Psoas muscle (tissue), 7 donors: ENCODE measurements at regions not wholly inside any gene's neighbourhood (a gene's known extent, or its start where the extent isn't known, plus 50 kb on each side); places are given as distances from the start of the nearest gene placed in this dataset.
"Not testable (repeated sequence)": the region's sequence is repeated elsewhere in the genome, so short reads cannot be mapped to it uniquely, and the experiment has no call there.

Source experiments
- ATAC-seq, 4 donors: fragments of 200-7000 bp; cut with Tn5 transposase; one replicate each; pipeline ENCODE4 v1.9.1; 2020; ENCODE audit warnings: moderate library complexity in 3 of 4, mild to moderate bottlenecking in 2 of 4
- DNase-seq, 2 donors: peaks; one replicate each; pipeline ENCODE4 v3.0.0-alpha.2; 2020
- H3K27ac ChIP-seq: fragments of 200-600 bp; one replicate; pipeline ENCODE4 v1.8.0; 2022
- H3K27me3 ChIP-seq, 3 donors: fragments of 200-600 bp in 1 of 3; one replicate each; pipeline versions ENCODE4 v1.6.1 to v1.8.0; 2013 to 2022; ENCODE audit warnings: low read length in 2 of 3, mild to moderate bottlenecking in 2 of 3, moderate library complexity in 1 of 3; ENCODE audit not compliant: insufficient read depth in 3 of 3
- H3K36me3 ChIP-seq, 2 donors: fragments of 200-600 bp in 1 of 2; one replicate each; pipeline versions ENCODE4 v1.6.1 to v1.8.0; 2013 to 2022; ENCODE audit warnings: low read depth in 1 of 2, mild to moderate bottlenecking in 1 of 2, moderate library complexity in 1 of 2; ENCODE audit not compliant: insufficient read depth in 1 of 2
- H3K4me1 ChIP-seq: fragments of 200-600 bp; one replicate; pipeline ENCODE4 v1.8.0; 2022
- H3K4me3 ChIP-seq: fragments of 200-600 bp; one replicate; pipeline ENCODE4 v1.8.0; 2022; ENCODE audit warnings: mild to moderate bottlenecking
- H3K9me3 ChIP-seq: fragments of 200-600 bp; one replicate; pipeline ENCODE4 v1.8.0; 2022
- WGBS, 3 donors: extraction: QIAGEN DNeasy Blood & Tissue Kit; methylation state at CpG; one replicate each; pipeline versions ENCODE4 v1.1.6 to v1.1.7; 2013; 5-methylcytosine and 5-hydroxymethylcytosine counted together
- intact Hi-C, 2 donors: fragments of 100-400 bp; cut with DNase I; formaldehyde crosslinking; loops; one replicate each; pipeline versions ENCODE4 v1.11.0 to v1.14.2; 2022
- TF ChIP-seq, protein P1 (sequence below): fragments of 200-600 bp; IDR thresholded peaks from one replicate; pipeline ENCODE4 v1.8.0; 2022; ENCODE audit warnings: antibody characterized with exemption
- donor health status: healthy with polysubstance abuse.
- donor health status: DM: no; HTN: no; CAD: no; lungs with moderate emphysema.
- donor health status: Bipolar disorder and iron deficiency.
- donor health status: healthy.
- donor health status: DM: yes; HTN: yes; CAD: no.
- donor health status: DM: no; HTN: no; CAD: no.
- donor health status: DM: yes; HTN: yes; CAD: no.

DNA sequence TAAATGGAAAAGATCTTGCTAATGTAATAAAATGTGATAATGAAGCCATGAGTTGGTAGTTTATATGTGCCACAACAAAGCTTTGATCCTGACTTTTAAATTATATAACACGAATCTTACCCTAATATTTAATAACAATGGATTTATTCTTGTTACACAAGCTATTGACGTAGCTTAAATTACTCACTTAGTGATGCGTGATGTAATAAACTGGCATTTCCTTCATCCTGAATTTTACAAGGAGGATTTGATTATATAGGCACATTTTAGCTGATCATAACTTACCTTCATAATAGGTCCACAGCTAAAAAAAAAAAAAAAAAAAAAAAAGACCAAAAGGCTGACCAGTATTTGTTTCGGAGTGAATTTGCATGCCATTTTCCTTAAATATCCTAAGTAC, 76.2 kb upstream of the IVNS1ABP start:
- Histone ChIP-seq H3K4me1 (no peaks in the 10 kb centered on the region), H3K36me3 (no peaks in the 10 kb centered on the region), H3K27me3 (no peaks in the 10 kb centered on the region), H3K4me3 (no peak overlapping the region), H3K27ac (no peak overlapping the region), H3K9me3 (no peaks in the 10 kb centered on the region)
- no peak for ATAC-seq
- no peak for DNase-seq
- WGBS, 3 donors = 87 to 94% (median 91%) methylated on average over 4 of the region's 4 CpGs
- TF ChIP-seq, protein P1, sequence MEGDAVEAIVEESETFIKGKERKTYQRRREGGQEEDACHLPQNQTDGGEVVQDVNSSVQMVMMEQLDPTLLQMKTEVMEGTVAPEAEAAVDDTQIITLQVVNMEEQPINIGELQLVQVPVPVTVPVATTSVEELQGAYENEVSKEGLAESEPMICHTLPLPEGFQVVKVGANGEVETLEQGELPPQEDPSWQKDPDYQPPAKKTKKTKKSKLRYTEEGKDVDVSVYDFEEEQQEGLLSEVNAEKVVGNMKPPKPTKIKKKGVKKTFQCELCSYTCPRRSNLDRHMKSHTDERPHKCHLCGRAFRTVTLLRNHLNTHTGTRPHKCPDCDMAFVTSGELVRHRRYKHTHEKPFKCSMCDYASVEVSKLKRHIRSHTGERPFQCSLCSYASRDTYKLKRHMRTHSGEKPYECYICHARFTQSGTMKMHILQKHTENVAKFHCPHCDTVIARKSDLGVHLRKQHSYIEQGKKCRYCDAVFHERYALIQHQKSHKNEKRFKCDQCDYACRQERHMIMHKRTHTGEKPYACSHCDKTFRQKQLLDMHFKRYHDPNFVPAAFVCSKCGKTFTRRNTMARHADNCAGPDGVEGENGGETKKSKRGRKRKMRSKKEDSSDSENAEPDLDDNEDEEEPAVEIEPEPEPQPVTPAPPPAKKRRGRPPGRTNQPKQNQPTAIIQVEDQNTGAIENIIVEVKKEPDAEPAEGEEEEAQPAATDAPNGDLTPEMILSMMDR = no peak
- intact Hi-C loops = no loop called here

DNA sequence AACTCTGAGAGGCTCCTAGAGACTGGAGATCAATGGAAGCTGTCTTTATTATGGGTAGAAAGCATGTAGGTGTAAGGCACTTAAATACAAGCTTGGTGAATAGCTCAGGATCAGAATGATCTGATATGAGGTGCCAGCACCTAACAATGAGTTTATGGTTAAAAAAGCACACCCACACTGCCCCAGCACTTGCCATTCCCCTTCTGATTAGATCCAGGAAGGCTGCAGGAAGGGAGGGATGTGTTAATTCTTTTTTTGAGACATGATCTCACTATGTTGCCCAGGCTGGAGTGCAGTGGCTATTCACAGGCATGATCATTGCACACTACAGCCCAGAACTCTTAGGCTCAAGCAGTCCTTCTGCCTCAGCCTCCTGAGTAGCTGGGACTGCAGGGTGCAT, 71.8 kb upstream of the IVNS1ABP start:
- H3K36me3 ChIP-seq = no peaks in the 10 kb centered on the region
- H3K4me3 ChIP-seq = no peak overlapping the region
- H3K4me1 ChIP-seq = no peaks in the 10 kb centered on the region
- H3K27me3 ChIP-seq = no peaks in the 10 kb centered on the region
- intact Hi-C loops = no loop called here
- TF ChIP-seq, protein P1 = no peak
- DNase-seq (no peak), ATAC-seq (no peak)
- no peak overlapping the region for H3K27ac ChIP-seq
- no peaks in the 10 kb centered on the region for H3K9me3 ChIP-seq

DNA sequence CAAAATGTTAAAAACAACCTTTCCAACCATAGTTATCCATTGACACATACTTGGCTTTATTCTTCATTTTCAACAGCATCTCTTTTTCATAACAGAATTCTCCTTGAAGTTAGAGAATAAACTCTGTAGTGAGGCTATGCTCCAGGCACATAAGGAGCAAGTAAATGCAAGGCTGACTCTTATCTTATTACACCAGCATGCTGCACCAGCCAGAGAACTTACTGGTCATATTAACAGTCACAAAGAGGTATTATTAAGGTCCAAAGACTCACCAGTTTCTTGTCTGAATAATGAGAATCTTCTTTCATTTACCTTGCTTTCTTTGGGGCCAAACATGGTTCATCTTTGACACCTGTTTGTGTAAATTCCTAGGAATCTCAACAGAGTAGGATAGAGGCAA, 71.3 kb upstream of the IVNS1ABP start:
- Histone ChIP-seq H3K27me3 (no peaks in the 10 kb centered on the region), H3K4me1 (no peaks in the 10 kb centered on the region), H3K9me3 (no peaks in the 10 kb centered on the region), H3K4me3 (no peak overlapping the region), H3K36me3 (no peaks in the 10 kb centered on the region), H3K27ac (no peak overlapping the region)
- DNase-seq (no peak), ATAC-seq (no peak)
- TF ChIP-seq, protein P1 = no peak
- intact Hi-C loops = no loop called here

DNA sequence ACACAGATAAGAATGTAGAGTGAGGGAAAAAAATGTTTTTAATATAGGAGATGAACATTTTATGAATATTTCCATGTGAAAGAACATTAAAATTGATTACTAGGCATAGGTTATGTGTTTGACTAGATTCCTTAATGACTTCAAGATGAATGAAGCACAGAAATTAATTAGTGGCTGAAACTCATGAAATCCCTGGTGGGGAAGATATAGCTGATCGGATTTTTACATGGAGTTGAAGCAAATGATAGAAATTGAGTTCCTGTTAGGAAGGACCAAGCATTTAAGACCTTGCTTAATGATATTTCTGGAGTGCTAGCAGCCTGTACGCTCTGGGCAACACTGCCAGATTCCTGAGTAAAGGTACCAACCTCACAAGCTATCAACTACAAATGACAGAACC, 68.9 kb upstream of the IVNS1ABP start:
- H3K27ac ChIP-seq = no peak overlapping the region
- no peaks in the 10 kb centered on the region for H3K4me1 ChIP-seq
- no peak overlapping the region for H3K4me3 ChIP-seq
- no peak for ATAC-seq
- TF ChIP-seq, protein P1 = no peak
- no peaks in the 10 kb centered on the region for H3K36me3 ChIP-seq
- intact Hi-C loops = no loop called here
- WGBS, 3 donors = 83 to 90% (median 89%) methylated on average over 2 of the region's 2 CpGs
- no peak for DNase-seq
- no peaks in the 10 kb centered on the region for H3K9me3 ChIP-seq
- no peaks in the 10 kb centered on the region for H3K27me3 ChIP-seq

DNA sequence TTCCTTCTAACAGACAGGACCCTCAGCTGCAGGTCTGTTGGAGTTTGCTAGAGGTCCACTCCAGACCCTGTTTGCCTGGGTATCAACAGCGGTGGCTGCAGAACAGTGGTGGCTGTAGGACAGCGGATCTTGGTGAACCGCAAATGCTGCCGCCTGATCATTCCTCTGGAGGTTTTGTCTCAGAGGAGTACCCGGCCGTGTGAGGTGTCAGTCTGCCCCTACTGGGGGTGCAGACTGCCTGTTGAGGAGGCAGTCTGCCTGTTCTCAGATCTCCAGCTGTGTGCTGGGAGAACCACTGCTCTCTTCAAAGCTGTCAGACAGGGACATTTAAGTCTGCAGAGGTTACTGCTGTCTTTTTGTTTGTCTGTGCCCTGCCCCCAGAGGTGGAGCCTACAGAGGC, 66.8 kb upstream of the IVNS1ABP start:
- 79 to 87% (median 81%) methylated on average over 6 of the region's 6 CpGs for WGBS, 3 donors
- H3K9me3 ChIP-seq, H3K4me1 ChIP-seq, H3K36me3 ChIP-seq, intact Hi-C loops, H3K4me3 ChIP-seq, H3K27me3 ChIP-seq, ATAC-seq, H3K27ac ChIP-seq, DNase-seq: not testable (repeated sequence)
